Mucosa of gallbladder (tissue), 1 donor: ENCODE measurements at regions not wholly inside any gene's neighbourhood (a gene's known extent, or its start where the extent isn't known, plus 50 kb on each side); places are given as distances from the start of the nearest gene placed in this dataset.
"Not testable (repeated sequence)": the region's sequence is repeated elsewhere in the genome, so short reads cannot be mapped to it uniquely, and the experiment has no call there.

Experiments
- DNase-seq: peaks from one replicate; pipeline ENCODE4 v3.0.0-alpha.2; 2020; ENCODE audit warnings: low spot score
- donor health status: DM: no; HTN: no; CAD: no.

GRCh38 chr4:180225977-180226376, 2017.2 kb upstream of the TENM3 start:
- no peak for DNase-seq

GRCh38 chr4:180234730-180235129, 2008.5 kb upstream of the TENM3 start:
- no peak for DNase-seq

GRCh38 chr4:180240670-180241069, 2002.5 kb upstream of the TENM3 start:
- no peak for DNase-seq

GRCh38 chr4:180253419-180253818, 1989.8 kb upstream of the TENM3 start:
- no peak for DNase-seq

- DNase-seq, result no peak
Observed at GRCh38 chr4:180261346-180261745, 1981.9 kb upstream of the TENM3 start.

GRCh38 chr4:180280076-180280475, 1963.1 kb upstream of the TENM3 start:
- DNase-seq, result no peak

GRCh38 chr4:180280726-180281297, 1962.4 kb upstream of the TENM3 start:
- DNase-seq, result no peak

- DNase-seq, result no peak
Observed at GRCh38 chr4:180281724-180282123, 1961.5 kb upstream of the TENM3 start.

- no peak for DNase-seq
Observed at GRCh38 chr4:180284267-180284666, 1958.9 kb upstream of the TENM3 start.

- DNase-seq, result no peak
Observed at GRCh38 chr4:180285796-180286195, 1957.4 kb upstream of the TENM3 start.

GRCh38 chr4:180292339-180292738, 1950.9 kb upstream of the TENM3 start:
- DNase-seq, result no peak

GRCh38 chr4:180296036-180296599, 1947.1 kb upstream of the TENM3 start:
- DNase-seq, result no peak

- DNase-seq, result no peak
Observed at GRCh38 chr4:180304321-180304720, 1938.9 kb upstream of the TENM3 start.

GRCh38 chr4:180310616-180311015, 1932.6 kb upstream of the TENM3 start:
- DNase-seq, result no peak

GRCh38 chr4:180314972-180315371, 1928.2 kb upstream of the TENM3 start:
- no peak for DNase-seq

GRCh38 chr4:180330521-180330920, 1912.7 kb upstream of the TENM3 start:
- DNase-seq, result no peak

- DNase-seq, result no peak
Observed at GRCh38 chr4:180333162-180333561, 1910.0 kb upstream of the TENM3 start.

- no peak for DNase-seq
Observed at GRCh38 chr4:180335566-180335965, 1907.6 kb upstream of the TENM3 start.

GRCh38 chr4:180336494-180337090, 1906.6 kb upstream of the TENM3 start:
- no peak for DNase-seq

GRCh38 chr4:180341926-180342325, 1901.3 kb upstream of the TENM3 start:
- no peak for DNase-seq

- DNase-seq, result no peak
Observed at GRCh38 chr4:180350901-180351300, 1892.3 kb upstream of the TENM3 start.

- no peak for DNase-seq
Observed at GRCh38 chr4:180356766-180357165, 1886.4 kb upstream of the TENM3 start.

- not testable (repeated sequence) for DNase-seq
Observed at GRCh38 chr4:180360113-180360512, 1883.1 kb upstream of the TENM3 start.

GRCh38 chr4:180363815-180364214, 1879.4 kb upstream of the TENM3 start:
- DNase-seq, result no peak
